DOHH2 (cell line): ENCODE measurements at regions not wholly inside any gene's neighbourhood (a gene's known extent, or its start where the extent isn't known, plus 50 kb on each side); places are given as distances from the start of the nearest gene placed in this dataset.

ENCODE experiments used
- H3F3A ChIP-seq: fragments of 200-600 bp; sonication (generic), shearing (Covaris generic); 2 replicates; pipeline ENCODE4 v1.6.0; 2016; ENCODE audit warnings: antibody characterized with exemption, mild to moderate bottlenecking; ENCODE audit not compliant: control insufficient read depth, insufficient read depth
- H3K27ac ChIP-seq: fragments of 200-600 bp; sonication (generic); 2 replicates; pipeline ENCODE4 v1.5.1; 2014; ENCODE audit warnings: low read depth, mild to moderate bottlenecking, low read length, moderate library complexity
- H3K27me3 ChIP-seq: fragments of 200-600 bp; sonication (generic); 2 replicates; pipeline ENCODE4 v1.6.1; 2014; ENCODE audit warnings: mild to moderate bottlenecking, low read length, mixed read lengths; ENCODE audit not compliant: control insufficient read depth
- H3K36me3 ChIP-seq: fragments of 200-600 bp; sonication (generic); 2 replicates; pipeline ENCODE4 v1.6.1; 2014; ENCODE audit warnings: mild to moderate bottlenecking, low read length, moderate library complexity, mixed read lengths; ENCODE audit not compliant: control insufficient read depth
- H3K4me1 ChIP-seq: fragments of 200-600 bp; sonication (generic); 2 replicates; pipeline ENCODE4 v1.6.1; 2014; ENCODE audit warnings: mild to moderate bottlenecking, low read length, mixed read lengths; ENCODE audit not compliant: control insufficient read depth
- H3K4me2 ChIP-seq: fragments of 200-600 bp; sonication (generic); 2 replicates; pipeline ENCODE4 v1.6.0; 2014; ENCODE audit warnings: mild to moderate bottlenecking, low read length, moderate library complexity
- H3K4me3 ChIP-seq: fragments of 200-600 bp; sonication (generic); 2 replicates; pipeline ENCODE4 v1.5.1; 2014; ENCODE audit warnings: mild to moderate bottlenecking, low read length, mixed read lengths
- H3K79me2 ChIP-seq: fragments of 200-600 bp; sonication (generic); 2 replicates; pipeline ENCODE4 v1.6.1; 2014; ENCODE audit warnings: mild to moderate bottlenecking, low read length, mixed read lengths; ENCODE audit not compliant: control insufficient read depth
- H3K9me2 ChIP-seq: fragments of 200-600 bp; sonication (generic); replicated peaks from 2 replicates; pipeline ENCODE4 v1.6.1; 2014; ENCODE audit warnings: mild to moderate bottlenecking, low read length, mixed read lengths; ENCODE audit not compliant: control insufficient read depth
- H3K9me3 ChIP-seq: fragments of 200-600 bp; sonication (generic); 2 replicates; pipeline ENCODE4 v1.6.1; 2014; ENCODE audit warnings: antibody characterized with exemption, low read length, mixed read lengths; ENCODE audit not compliant: control insufficient read depth, insufficient read depth
- H4K20me1 ChIP-seq: fragments of 200-600 bp; sonication (generic); 2 replicates; pipeline ENCODE4 v1.6.0; 2014; ENCODE audit warnings: low read depth, mild to moderate bottlenecking, antibody characterized with exemption, low read length, moderate library complexity; ENCODE audit not compliant: control insufficient read depth, insufficient read depth
- CTCF ChIP-seq: fragments of 200-600 bp; sonication (generic); IDR thresholded peaks from one replicate; pipeline ENCODE4 v1.5.1; 2014; ENCODE audit warnings: antibody characterized with exemption, mild to moderate bottlenecking, low read depth, low read length; ENCODE audit not compliant: poor library complexity, severe bottlenecking
- EZH2phosphoT487 ChIP-seq: fragments of 200-600 bp; sonication (generic); IDR thresholded peaks from 2 replicates; pipeline ENCODE4 v1.6.1; 2017; ENCODE audit warnings: borderline replicate concordance, mild to moderate bottlenecking, antibody characterized with exemption, low read length, moderate library complexity, mixed read lengths

- no peaks in the 10 kb centered on the region for H3F3A ChIP-seq
- no peaks in the 10 kb centered on the region for H3K79me2 ChIP-seq
- no peak for TF ChIP-seq EZH2phosphoT487
- no peak for TF ChIP-seq CTCF
- no peak overlapping the region for H3K4me3 ChIP-seq
- no peak overlapping the region for H3K4me2 ChIP-seq
- H3K9me2 ChIP-seq, result no peaks in the 10 kb centered on the region
- peaks cover 1% of the 10 kb centered on the region; the same call in 1 of the 2 replicates for H4K20me1 ChIP-seq
- H3K36me3 ChIP-seq, result peaks cover 3% of the 10 kb centered on the region; the same call in 1 of the 2 replicates
- no peaks in the 10 kb centered on the region; the same call in 1 of the 2 replicates for H3K9me3 ChIP-seq
- H3K4me1 ChIP-seq, result no peaks in the 10 kb centered on the region
- no peaks in the 10 kb centered on the region for H3K27me3 ChIP-seq
- no peak overlapping the region for H3K27ac ChIP-seq
Observed at GRCh38 chr10:46223626-46224413, 63.0 kb upstream of the ANTXRL start.

GRCh38 chr10:46224414-46224682 is 62.4 kb upstream of the ANTXRL start:
- H4K20me1 ChIP-seq, result peaks cover 5% of the 10 kb centered on the region; the same call in 1 of the 2 replicates
- H3K79me2 ChIP-seq, result no peaks in the 10 kb centered on the region
- H3K27ac ChIP-seq, result no peak overlapping the region
- H3K9me2 ChIP-seq, result no peaks in the 10 kb centered on the region
- no peak overlapping the region for H3K4me3 ChIP-seq
- H3K27me3 ChIP-seq, result no peaks in the 10 kb centered on the region
- no peak overlapping the region for H3K4me2 ChIP-seq
- H3K9me3 ChIP-seq, result no peaks in the 10 kb centered on the region; the same call in 1 of the 2 replicates
- no peaks in the 10 kb centered on the region for H3F3A ChIP-seq
- H3K36me3 ChIP-seq, result peaks cover 3% of the 10 kb centered on the region; the same call in 1 of the 2 replicates
- TF ChIP-seq EZH2phosphoT487, result no peak
- H3K4me1 ChIP-seq, result no peaks in the 10 kb centered on the region

- Histone ChIP-seq H3K4me3 (no peak overlapping the region), H3K4me2 (no peak overlapping the region)
Observed at GRCh38 chr10:46225597-46225996, 61.2 kb upstream of the ANTXRL start.

More at GRCh38 chr10:46225597-46225996, 61.2 kb upstream of the ANTXRL start:
- Histone ChIP-seq H3K79me2 (no peaks in the 10 kb centered on the region), H3K27me3 (no peaks in the 10 kb centered on the region), H3K36me3 (peaks cover 3% of the 10 kb centered on the region; the same call in 1 of the 2 replicates), H4K20me1 (peaks cover 5% of the 10 kb centered on the region; the same call in 1 of the 2 replicates), H3F3A (peaks cover 4% of the 10 kb centered on the region; the same call in 1 of the 2 replicates), H3K27ac (no peak overlapping the region), H3K9me2 (no peaks in the 10 kb centered on the region), H3K9me3 (no peaks in the 10 kb centered on the region; the same call in 1 of the 2 replicates), H3K4me1 (no peaks in the 10 kb centered on the region)
- TF ChIP-seq CTCF, result no peak
- no peak for TF ChIP-seq EZH2phosphoT487
